Parathyroid adenoma (tissue), 2 donors: ENCODE measurements at regions not wholly inside any gene's neighbourhood (a gene's known extent, or its start where the extent isn't known, plus 50 kb on each side); places are given as distances from the start of the nearest gene placed in this dataset.

Source experiments
- H2AFZ ChIP-seq: fragments of 300-600 bp; sonication (generic); one replicate; pipeline ENCODE4 v1.7.0; 2017; ENCODE audit warnings: antibody characterized with exemption, mild to moderate bottlenecking
- H3K27ac ChIP-seq: fragments of 300-600 bp; sonication (generic); one replicate; pipeline ENCODE4 v1.7.0; 2017
- H3K27me3 ChIP-seq: fragments of 300-600 bp; sonication (generic); one replicate; pipeline ENCODE4 v1.7.0; 2017; ENCODE audit warnings: low read length; ENCODE audit not compliant: control insufficient read depth, insufficient read depth
- H3K36me3 ChIP-seq: fragments of 300-600 bp; sonication (generic); one replicate; pipeline ENCODE4 v1.7.0; 2017; ENCODE audit warnings: low read length; ENCODE audit not compliant: control insufficient read depth, insufficient read depth
- H3K4me1 ChIP-seq: fragments of 300-600 bp; sonication (generic); one replicate; pipeline ENCODE4 v1.7.0; 2017; ENCODE audit warnings: control low read depth
- H3K4me2 ChIP-seq: fragments of 300-600 bp; sonication (generic); one replicate; pipeline ENCODE4 v1.7.0; 2017; ENCODE audit warnings: low read length
- H3K4me3 ChIP-seq: fragments of 300-600 bp; sonication (generic); one replicate; pipeline ENCODE4 v1.7.0; 2017; ENCODE audit warnings: low read depth, low read length
- H3K79me2 ChIP-seq: fragments of 300-600 bp; sonication (generic); one replicate; pipeline ENCODE4 v1.7.0; 2017; ENCODE audit warnings: control low read depth
- H3K9ac ChIP-seq: fragments of 300-600 bp; sonication (generic); one replicate; pipeline ENCODE4 v1.7.0; 2017; ENCODE audit warnings: mild to moderate bottlenecking
- H3K9me3 ChIP-seq: fragments of 300-600 bp; sonication (generic); one replicate; pipeline ENCODE4 v1.7.0; 2017; ENCODE audit warnings: low read length; ENCODE audit not compliant: control insufficient read depth
- TF ChIP-seq, protein P1 (sequence below): fragments of 300-600 bp; sonication (generic); IDR thresholded peaks from one replicate; pipeline ENCODE4 v1.7.0; 2017; ENCODE audit warnings: antibody characterized with exemption, mild to moderate bottlenecking
- donor health status: primary hyperparathyroidism.

GRCh38 chr3:3578718-3579117 is 220.5 kb upstream of the LRRN1 start:
- Histone ChIP-seq H3K27me3 (no peaks in the 10 kb centered on the region), H3K9ac (no peak overlapping the region), H3K4me2 (no peak overlapping the region), H3K4me1 (no peaks in the 10 kb centered on the region), H3K27ac (no peak overlapping the region), H2AFZ (no peak overlapping the region), H3K79me2 (no peaks in the 10 kb centered on the region), H3K4me3 (no peak overlapping the region), H3K36me3 (no peaks in the 10 kb centered on the region), H3K9me3 (no peaks in the 10 kb centered on the region)
- TF ChIP-seq, protein P1, sequence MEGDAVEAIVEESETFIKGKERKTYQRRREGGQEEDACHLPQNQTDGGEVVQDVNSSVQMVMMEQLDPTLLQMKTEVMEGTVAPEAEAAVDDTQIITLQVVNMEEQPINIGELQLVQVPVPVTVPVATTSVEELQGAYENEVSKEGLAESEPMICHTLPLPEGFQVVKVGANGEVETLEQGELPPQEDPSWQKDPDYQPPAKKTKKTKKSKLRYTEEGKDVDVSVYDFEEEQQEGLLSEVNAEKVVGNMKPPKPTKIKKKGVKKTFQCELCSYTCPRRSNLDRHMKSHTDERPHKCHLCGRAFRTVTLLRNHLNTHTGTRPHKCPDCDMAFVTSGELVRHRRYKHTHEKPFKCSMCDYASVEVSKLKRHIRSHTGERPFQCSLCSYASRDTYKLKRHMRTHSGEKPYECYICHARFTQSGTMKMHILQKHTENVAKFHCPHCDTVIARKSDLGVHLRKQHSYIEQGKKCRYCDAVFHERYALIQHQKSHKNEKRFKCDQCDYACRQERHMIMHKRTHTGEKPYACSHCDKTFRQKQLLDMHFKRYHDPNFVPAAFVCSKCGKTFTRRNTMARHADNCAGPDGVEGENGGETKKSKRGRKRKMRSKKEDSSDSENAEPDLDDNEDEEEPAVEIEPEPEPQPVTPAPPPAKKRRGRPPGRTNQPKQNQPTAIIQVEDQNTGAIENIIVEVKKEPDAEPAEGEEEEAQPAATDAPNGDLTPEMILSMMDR = no peak

GRCh38 chr3:3577823-3578222 is 221.4 kb upstream of the LRRN1 start:
- no peaks in the 10 kb centered on the region for H3K36me3 ChIP-seq
- no peak overlapping the region for H3K4me3 ChIP-seq
- H3K4me1 ChIP-seq = no peaks in the 10 kb centered on the region
- H3K9me3 ChIP-seq = no peaks in the 10 kb centered on the region
- no peak overlapping the region for H3K4me2 ChIP-seq
- no peak overlapping the region for H3K27ac ChIP-seq
- no peaks in the 10 kb centered on the region for H3K27me3 ChIP-seq
- H2AFZ ChIP-seq = no peak overlapping the region
- TF ChIP-seq, protein P1 = no peak
- H3K79me2 ChIP-seq = no peaks in the 10 kb centered on the region
- no peak overlapping the region for H3K9ac ChIP-seq

GRCh38 chr3:3573341-3573740 is 225.9 kb upstream of the LRRN1 start:
- Histone ChIP-seq H3K79me2 (no peaks in the 10 kb centered on the region), H2AFZ (no peak overlapping the region), H3K4me2 (no peak overlapping the region), H3K9ac (no peak overlapping the region), H3K4me1 (no peaks in the 10 kb centered on the region), H3K27me3 (no peaks in the 10 kb centered on the region), H3K4me3 (no peak overlapping the region), H3K36me3 (no peaks in the 10 kb centered on the region), H3K27ac (no peak overlapping the region), H3K9me3 (no peaks in the 10 kb centered on the region)
- TF ChIP-seq, protein P1 = no peak

DNA sequence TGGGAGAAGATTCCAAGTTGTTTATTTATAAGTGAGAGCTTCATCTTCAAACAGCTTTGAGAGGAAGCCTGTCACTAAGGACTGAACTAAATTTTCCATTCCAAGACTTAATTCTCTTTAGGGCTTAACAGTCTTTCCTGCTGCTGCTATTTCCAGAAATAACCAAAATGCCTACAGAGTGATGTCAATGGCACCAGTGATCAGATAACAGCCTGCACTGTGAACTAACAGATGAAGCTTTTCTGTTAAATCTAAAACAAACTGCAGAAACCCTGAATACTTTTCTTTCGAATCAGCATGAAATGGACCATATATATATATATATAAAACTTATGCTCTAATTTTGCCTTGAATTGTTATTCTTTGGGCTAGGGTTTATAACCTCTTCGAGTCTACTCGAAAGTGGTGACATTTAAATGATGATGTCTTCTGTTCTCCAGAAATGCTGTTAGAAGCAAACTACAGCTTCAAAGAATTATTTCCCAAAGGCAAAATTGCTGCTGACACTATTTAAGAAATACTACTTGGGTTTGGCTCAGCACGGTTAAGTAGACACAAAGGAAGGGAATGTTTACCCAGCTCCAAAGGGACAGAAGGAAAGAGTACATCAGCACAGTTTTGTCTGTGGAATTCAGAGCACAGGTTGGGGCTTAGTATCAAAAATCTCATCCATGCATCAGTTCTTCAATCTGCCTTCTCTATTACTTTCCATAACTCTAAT is 238.5 kb upstream of the LRRN1 start:
- Histone ChIP-seq H3K4me3 (no peak overlapping the region), H3K9ac (no peak overlapping the region), H3K79me2 (no peaks in the 10 kb centered on the region), H3K4me2 (no peak overlapping the region), H3K27ac (no peak overlapping the region), H3K4me1 (no peaks in the 10 kb centered on the region), H2AFZ (no peak overlapping the region), H3K36me3 (no peaks in the 10 kb centered on the region), H3K9me3 (no peaks in the 10 kb centered on the region), H3K27me3 (no peaks in the 10 kb centered on the region)
- TF ChIP-seq, protein P1 = no peak

- TF ChIP-seq, protein P1 = no peak
- no peaks in the 10 kb centered on the region for H3K4me1 ChIP-seq
- no peak overlapping the region for H3K27ac ChIP-seq
- H3K9ac ChIP-seq = no peak overlapping the region
- no peak overlapping the region for H3K4me2 ChIP-seq
- no peak overlapping the region for H2AFZ ChIP-seq
- no peaks in the 10 kb centered on the region for H3K36me3 ChIP-seq
- no peaks in the 10 kb centered on the region for H3K79me2 ChIP-seq
- no peaks in the 10 kb centered on the region for H3K27me3 ChIP-seq
- H3K9me3 ChIP-seq = no peaks in the 10 kb centered on the region
- no peak overlapping the region for H3K4me3 ChIP-seq
These were observed 239.4 kb upstream of the LRRN1 start for GRCh38 chr3:3559786-3560185.
